Activated CD4-positive, CD25-positive, alpha-beta regulatory T cell treated with anti-CD3 and anti-CD28 coated beads, Interleukin-2, amount 50 U/mL, for 24 hours (primary cell): ENCODE measurements at regions not wholly inside any gene's neighbourhood (a gene's known extent, or its start where the extent isn't known, plus 50 kb on each side); places are given as distances from the start of the nearest gene placed in this dataset.
"Not testable (repeated sequence)": the region's sequence is repeated elsewhere in the genome, so short reads cannot be mapped to it uniquely, and the experiment has no call there.

Experiments
- ATAC-seq, 2 donors: fragments of 150-1000 bp; cut with Tn5 transposase; one replicate each; pipeline ENCODE4 v1.10.0; 2021; ENCODE audit warnings: mild to moderate bottlenecking in 1 of 2, moderate library complexity in 1 of 2

GRCh38 chr4:85168234-85168834 lies 201.8 kb upstream of the WDFY3 start:
- ATAC-seq, result no peak

- ATAC-seq, result no peak
Measured at GRCh38 chr4:85170241-85170640, 203.8 kb upstream of the WDFY3 start.

- ATAC-seq, result no peak
Measured at GRCh38 chr4:85175190-85175589, 208.7 kb upstream of the WDFY3 start.

GRCh38 chr4:85177092-85177491 lies 210.6 kb upstream of the WDFY3 start:
- ATAC-seq, result no peak

- ATAC-seq, result no peak
Measured at GRCh38 chr4:85177679-85178078, 211.2 kb upstream of the WDFY3 start.

- no peak for ATAC-seq
Measured at GRCh38 chr4:85180533-85180932, 214.0 kb upstream of the WDFY3 start.

- ATAC-seq, result no peak
Measured at GRCh38 chr4:85187106-85187505, 220.6 kb upstream of the WDFY3 start.

- ATAC-seq, result not testable (repeated sequence)
Measured at GRCh38 chr4:85196015-85196414, 229.5 kb upstream of the WDFY3 start.

- ATAC-seq, result no peak
Measured at GRCh38 chr4:85200106-85200505, 233.6 kb upstream of the WDFY3 start.

GRCh38 chr4:85209161-85209560 lies 242.7 kb upstream of the WDFY3 start:
- no peak for ATAC-seq

- no peak for ATAC-seq
Measured at GRCh38 chr4:85210353-85210752, 243.9 kb upstream of the WDFY3 start.

GRCh38 chr4:85216571-85216970 lies 250.1 kb upstream of the WDFY3 start:
- not testable (repeated sequence) for ATAC-seq

GRCh38 chr4:85218756-85219155 lies 252.3 kb upstream of the WDFY3 start:
- ATAC-seq, result no peak

GRCh38 chr4:85221606-85222005 lies 253.3 kb upstream of the ARHGAP24 start:
- no peak for ATAC-seq

GRCh38 chr4:85222561-85222960 lies 252.4 kb upstream of the ARHGAP24 start:
- ATAC-seq, result no peak

GRCh38 chr4:85228264-85228663 lies 246.7 kb upstream of the ARHGAP24 start:
- no peak for ATAC-seq

- no peak for ATAC-seq
Measured at GRCh38 chr4:85233516-85233915, 241.4 kb upstream of the ARHGAP24 start.

GRCh38 chr4:85243857-85244256 lies 231.1 kb upstream of the ARHGAP24 start:
- no peak for ATAC-seq

GRCh38 chr4:85244638-85245037 lies 230.3 kb upstream of the ARHGAP24 start:
- ATAC-seq, result no peak

GRCh38 chr4:85246055-85246454 lies 228.9 kb upstream of the ARHGAP24 start:
- ATAC-seq, result no peak

GRCh38 chr4:85250852-85251251 lies 224.1 kb upstream of the ARHGAP24 start:
- no peak for ATAC-seq

- ATAC-seq, result no peak
Measured at GRCh38 chr4:85257817-85258370, 217.1 kb upstream of the ARHGAP24 start.

GRCh38 chr4:85260064-85260463 lies 214.9 kb upstream of the ARHGAP24 start:
- no peak for ATAC-seq

- ATAC-seq, result no peak
Measured at GRCh38 chr4:85265234-85265633, 209.7 kb upstream of the ARHGAP24 start.

- ATAC-seq, result no peak
Measured at GRCh38 chr4:85268188-85268587, 206.8 kb upstream of the ARHGAP24 start.
